ENCODE measurements at regions not wholly inside any gene's neighbourhood (a gene's known extent, or its start where the extent isn't known, plus 50 kb on each side); places are given as distances from the start of the nearest gene placed in this dataset.

GRCh38 chr9:73031350-73031749 is 78.5 kb upstream of the ALDH1A1 start:
- TF ChIP-seq CTCF (conservative IDR thresholded peaks at IDR 0.05) (no peak), EZH2 (IDR thresholded peaks at IDR 0.05; ENCODE audit: low read depth) (no peak)
